HG02571 (cell line): ENCODE measurements at regions not wholly inside any gene's neighbourhood (a gene's known extent, or its start where the extent isn't known, plus 50 kb on each side); places are given as distances from the start of the nearest gene placed in this dataset.
"Not testable (repeated sequence)": the region's sequence is repeated elsewhere in the genome, so short reads cannot be mapped to it uniquely, and the experiment has no call there.

ENCODE experiments used
- ATAC-seq: cut with Tn5 transposase; IDR thresholded peaks from one replicate; pipeline ENCODE4 v1.9.1; 2021; ENCODE audit warnings: mild to moderate bottlenecking, moderate library complexity; ENCODE audit not compliant: unreplicated experiment

- no peak for ATAC-seq
Measured at GRCh38 chr10:9399275-9399983, 1344.9 kb downstream of the GATA3 start.

- ATAC-seq: not testable (repeated sequence)
Measured at GRCh38 chr10:9402067-9402466, 1347.6 kb downstream of the GATA3 start.

- not testable (repeated sequence) for ATAC-seq
Measured at GRCh38 chr10:9402507-9403195, 1348.2 kb downstream of the GATA3 start.

- not testable (repeated sequence) for ATAC-seq
Measured at GRCh38 chr10:9407201-9407600, 1352.7 kb downstream of the GATA3 start.

GRCh38 chr10:9416331-9416730 lies 1361.8 kb downstream of the GATA3 start:
- no peak for ATAC-seq

- ATAC-seq: no peak
Measured at GRCh38 chr10:9419757-9420156, 1365.3 kb downstream of the GATA3 start.

GRCh38 chr10:9427209-9427608 lies 1372.7 kb downstream of the GATA3 start:
- ATAC-seq: no peak

- no peak for ATAC-seq
Measured at GRCh38 chr10:9437131-9437530, 1382.6 kb downstream of the GATA3 start.

GRCh38 chr10:9443758-9444157 lies 1389.3 kb downstream of the GATA3 start:
- no peak for ATAC-seq

GRCh38 chr10:9449530-9449929 lies 1395.0 kb downstream of the GATA3 start:
- no peak for ATAC-seq

GRCh38 chr10:9450801-9451200 lies 1396.3 kb downstream of the GATA3 start:
- no peak for ATAC-seq

GRCh38 chr10:9451211-9451773 lies 1396.8 kb downstream of the GATA3 start:
- no peak for ATAC-seq

- no peak for ATAC-seq
Measured at GRCh38 chr10:9452056-9452455, 1397.6 kb downstream of the GATA3 start.

- ATAC-seq: not testable (repeated sequence)
Measured at GRCh38 chr10:9453871-9454270, 1399.4 kb downstream of the GATA3 start.

- ATAC-seq: no peak
Measured at GRCh38 chr10:9469663-9470205, 1415.2 kb downstream of the GATA3 start.

GRCh38 chr10:9470581-9470980 lies 1416.1 kb downstream of the GATA3 start:
- no peak for ATAC-seq

GRCh38 chr10:9501944-9502343 lies 1447.5 kb downstream of the GATA3 start:
- ATAC-seq: no peak

- ATAC-seq: no peak
Measured at GRCh38 chr10:9504227-9504626, 1449.7 kb downstream of the GATA3 start.

- no peak for ATAC-seq
Measured at GRCh38 chr10:9505546-9505945, 1451.1 kb downstream of the GATA3 start.

GRCh38 chr10:9508606-9509005 lies 1454.1 kb downstream of the GATA3 start:
- ATAC-seq: no peak

GRCh38 chr10:9510626-9511025 lies 1456.1 kb downstream of the GATA3 start:
- no peak for ATAC-seq

GRCh38 chr10:9515922-9516321 lies 1461.4 kb downstream of the GATA3 start:
- no peak for ATAC-seq
